ENCODE measurements at regions not wholly inside any gene's neighbourhood (a gene's known extent, or its start where the extent isn't known, plus 50 kb on each side); places are given as distances from the start of the nearest gene placed in this dataset.

DNA sequence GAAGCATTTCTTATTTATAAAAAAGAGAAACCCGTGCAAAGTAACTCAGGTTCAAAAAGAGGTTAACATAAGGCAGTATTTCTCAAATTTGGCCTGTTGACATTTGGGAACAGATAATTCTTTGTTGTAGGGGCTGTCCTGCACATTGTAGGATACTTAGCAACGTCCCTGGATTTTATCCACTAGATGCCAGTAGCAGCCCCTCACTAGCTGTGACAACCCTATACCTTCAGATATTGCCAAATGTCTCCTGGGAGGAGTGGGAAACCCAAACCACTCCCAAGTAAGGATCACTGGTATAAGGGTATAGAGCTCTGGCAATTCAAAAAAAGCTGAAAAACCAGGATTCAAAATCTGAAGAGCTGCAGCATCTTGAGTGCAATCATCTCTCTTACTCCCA, 202.3 kb upstream of the PRKCQ start:
- no peak for TF ChIP-seq TMF1 (CRISPR knock-in tag; IDR thresholded peaks at IDR 0.05; ENCODE audit: low read depth)
- no peak for TF ChIP-seq ISX (CRISPR knock-in tag; conservative IDR thresholded peaks at IDR 0.05)
- no peak for TF ChIP-seq YY1 (IDR thresholded peaks at IDR 0.05; ENCODE audit: insufficient read depth, insufficient replicate concordance, low read depth, low read length)
- no peak for TF ChIP-seq ZBTB25 (CRISPR knock-in tag; IDR thresholded peaks at IDR 0.05)
- TF ChIP-seq ZNF607 (CRISPR knock-in tag; IDR thresholded peaks at IDR 0.05; ENCODE audit: borderline replicate concordance): no peak
- TF ChIP-seq SNAPC2 (CRISPR knock-in tag; IDR thresholded peaks at IDR 0.05): no peak
- TF ChIP-seq FOXK1 (CRISPR knock-in tag; IDR thresholded peaks at IDR 0.05; ENCODE audit: borderline replicate concordance, low read depth): no peak
- intact Hi-C loops (cut with micrococcal nuclease; ENCODE audit: unreplicated experiment): no loop called here
- 0% methylated on average over 2 of the region's 2 CpGs for WGBS (ENCODE audit: low lambda C conversion rate)
- DNase-seq (ENCODE audit: low spot score) (no peak), ATAC-seq (no peak), FAIRE-seq (no peak)
- no peaks in the 10 kb centered on the region for H3K4me1 ChIP-seq (ENCODE audit: insufficient read depth, low read length)
- H3K9me3 ChIP-seq (ENCODE audit: low read length): no peaks in the 10 kb centered on the region
- H3K4me3 ChIP-seq (replicated peaks in 1 of 3; ENCODE audit: insufficient read depth in 1 of 3, low read depth in 2 of 3, low read length in 3 of 3): no peak overlapping the region
- no peak overlapping the region for H3K4me2 ChIP-seq (ENCODE audit: low read depth, low read length)
- in situ Hi-C loops (cut with HindIII; ENCODE audit: extremely low pct_ligation_motif_present, low pct_unique_long_range_greater_than_20kb): no loop called here
- ChIA-PET POLR2A (no interaction called here), CTCF (ENCODE audit: low intra/inter-chr PET ratio, low total read pairs) (no interaction called here)
- no peaks in the 10 kb centered on the region for H3K79me2 ChIP-seq (ENCODE audit: insufficient read depth, low read length)
- no peaks in the 10 kb centered on the region; a peak in 1 of 5 replicates for H3K27me3 ChIP-seq (ENCODE audit: control insufficient read depth in 1 of 2, insufficient read depth in 2 of 2, low read length in 2 of 2)
- no peak overlapping the region for H3K9ac ChIP-seq (ENCODE audit: insufficient read depth, low read depth, low read length)
- no TSS peak for BruUV-seq (replicated peaks)
- H4K20me1 ChIP-seq (ENCODE audit: insufficient read depth, low read length): no peaks in the 10 kb centered on the region
- H2AFZ ChIP-seq (ENCODE audit: low read length): no peak overlapping the region
- H3K36me3 ChIP-seq (replicated peaks in 1 of 2; ENCODE audit: control insufficient read depth in 1 of 2, insufficient read depth in 2 of 2, low read length in 2 of 2): no peaks in the 10 kb centered on the region
- H3K27ac ChIP-seq (ENCODE audit: extremely low read length, insufficient read depth, low read length): no peak overlapping the region

DNA sequence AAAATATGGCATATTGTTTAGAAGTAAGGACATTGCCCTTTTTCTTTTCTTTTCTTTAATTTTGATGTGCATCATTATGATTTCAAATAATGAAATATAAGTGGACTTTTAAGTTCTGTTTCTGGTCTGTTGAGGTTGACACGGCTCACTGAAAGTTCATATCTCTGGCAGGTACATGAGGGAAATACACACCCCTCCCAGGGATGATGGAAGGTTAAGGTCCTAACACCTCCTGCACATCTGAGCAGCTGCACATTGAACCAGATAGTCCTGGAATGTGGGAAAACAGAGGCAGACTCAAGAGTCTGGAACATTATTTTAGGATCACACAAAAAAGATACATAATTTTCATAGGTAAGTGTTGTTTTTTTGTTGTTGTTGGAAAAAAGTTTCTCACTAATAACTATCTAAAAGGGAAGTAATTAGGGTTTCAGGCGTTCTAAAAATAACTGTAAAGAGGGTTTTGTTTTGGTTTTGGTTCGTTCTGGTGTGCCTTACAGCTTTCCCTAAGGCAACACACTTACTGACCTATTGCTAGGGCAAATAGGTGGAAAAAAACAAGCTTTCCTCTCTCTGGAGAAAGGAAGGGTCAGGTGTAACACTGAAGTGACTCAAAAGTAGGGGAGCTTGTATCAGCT, 201.2 kb upstream of the PRKCQ start:
- no peaks in the 10 kb centered on the region for H3K4me1 ChIP-seq (ENCODE audit: insufficient read depth, low read length)
- 0% methylated on average over 3 of the region's 3 CpGs for WGBS (ENCODE audit: low lambda C conversion rate)
- CTCF ChIA-PET (ENCODE audit: low intra/inter-chr PET ratio, low total read pairs): no interaction called here
- TF ChIP-seq, protein P1, sequence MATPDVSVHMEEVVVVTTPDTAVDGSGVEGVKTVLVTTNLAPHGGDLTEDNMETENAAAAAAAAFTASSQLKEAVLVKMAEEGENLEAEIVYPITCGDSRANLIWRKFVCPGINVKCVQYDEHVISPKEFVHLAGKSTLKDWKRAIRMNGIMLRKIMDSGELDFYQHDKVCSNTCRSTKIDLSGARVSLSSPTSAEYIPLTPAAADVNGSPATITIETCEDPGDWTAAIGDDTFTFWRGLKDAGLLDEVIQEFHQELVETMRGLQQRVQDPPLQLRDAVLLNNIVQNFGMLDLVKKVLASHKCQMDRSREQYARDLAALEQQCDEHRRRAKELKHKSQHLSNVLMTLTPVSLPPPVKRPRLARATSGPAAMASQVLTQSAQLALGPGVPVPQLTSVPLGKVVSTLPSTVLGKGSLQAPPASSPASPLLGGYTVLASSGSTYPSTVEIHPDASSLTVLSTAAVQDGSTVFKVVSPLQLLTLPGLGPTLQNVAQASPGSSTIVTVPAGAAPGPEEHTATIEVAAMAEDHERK (CRISPR knock-in tag; IDR thresholded peaks at IDR 0.05; ENCODE audit: low read depth): no peak
- TF ChIP-seq ZNF350 (CRISPR knock-in tag; IDR thresholded peaks at IDR 0.05; ENCODE audit: borderline replicate concordance, low read depth) (no peak), ZNF275 (CRISPR knock-in tag; IDR thresholded peaks at IDR 0.05; ENCODE audit: borderline replicate concordance) (no peak), GTF2F1 (IDR thresholded peaks at IDR 0.05; ENCODE audit: low read length) (no peak), MED1 (CRISPR knock-in tag; IDR thresholded peaks at IDR 0.05) (no peak), SATB2 (CRISPR knock-in tag; IDR thresholded peaks at IDR 0.05) (no peak), HDAC1 (CRISPR knock-in tag; IDR thresholded peaks at IDR 0.05) (no peak), TEAD3 (CRISPR knock-in tag; optimal IDR thresholded peaks at IDR 0.05; ENCODE audit: borderline replicate concordance) (no peak), ZNF598 (CRISPR knock-in tag; IDR thresholded peaks at IDR 0.05; ENCODE audit: borderline replicate concordance) (no peak)

More for the DNA sequence above, 201.2 kb upstream of the PRKCQ start:
- Histone ChIP-seq H3K36me3 (replicated peaks in 1 of 2; ENCODE audit: control insufficient read depth in 1 of 2, insufficient read depth in 2 of 2, low read length in 2 of 2) (no peaks in the 10 kb centered on the region), H3K27ac (ENCODE audit: extremely low read length, insufficient read depth, low read length) (no peak overlapping the region), H2AFZ (ENCODE audit: low read length) (no peak overlapping the region), H3K79me2 (ENCODE audit: insufficient read depth, low read length) (no peaks in the 10 kb centered on the region), H3K9ac (ENCODE audit: insufficient read depth, low read depth, low read length) (no peak overlapping the region), H3K4me3 (replicated peaks in 1 of 3; ENCODE audit: insufficient read depth in 1 of 3, low read depth in 2 of 3, low read length in 3 of 3) (no peak overlapping the region), H3K9me3 (ENCODE audit: low read length) (no peaks in the 10 kb centered on the region), H3K27me3 (ENCODE audit: control insufficient read depth in 1 of 2, insufficient read depth in 2 of 2, low read length in 2 of 2) (no peaks in the 10 kb centered on the region; a peak in 1 of 5 replicates), H4K20me1 (ENCODE audit: insufficient read depth, low read length) (no peaks in the 10 kb centered on the region), H3K4me2 (ENCODE audit: low read depth, low read length) (no peak overlapping the region)
- POLR2A ChIA-PET: no interaction called here
- FAIRE-seq (no peak), DNase-seq (ENCODE audit: low spot score) (no peak), ATAC-seq (no peak)
- in situ Hi-C loops (cut with HindIII; ENCODE audit: extremely low pct_ligation_motif_present, low pct_unique_long_range_greater_than_20kb): no loop called here
- intact Hi-C loops (cut with micrococcal nuclease; ENCODE audit: unreplicated experiment): no loop called here
- BruUV-seq (replicated peaks): no TSS peak
